ENCODE measurements at regions not wholly inside any gene's neighbourhood (a gene's known extent, or its start where the extent isn't known, plus 50 kb on each side); places are given as distances from the start of the nearest gene placed in this dataset.

DNA sequence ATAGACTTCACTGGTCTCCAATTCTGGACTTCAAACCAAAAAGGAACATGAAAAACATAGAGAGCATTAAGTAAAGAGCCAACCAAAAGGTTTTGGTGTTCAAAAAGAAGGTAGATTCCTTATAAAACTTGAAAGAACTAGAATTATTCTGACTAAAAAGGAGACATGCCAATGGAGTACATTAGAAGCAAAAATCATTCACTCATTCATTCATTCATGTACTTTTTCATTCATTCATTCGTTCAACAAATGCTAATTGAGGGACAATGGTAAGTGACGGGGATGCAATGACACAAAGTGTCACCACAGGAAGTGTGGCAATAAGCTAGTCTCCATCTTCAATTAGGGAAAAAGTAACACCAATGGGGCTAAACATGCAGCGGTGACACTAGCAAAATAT, 181.0 kb upstream of the ATP11B start:
- no peak for DNase-seq (ENCODE audit: low read depth in 3 of 3, low spot score in 1 of 3)

DNA sequence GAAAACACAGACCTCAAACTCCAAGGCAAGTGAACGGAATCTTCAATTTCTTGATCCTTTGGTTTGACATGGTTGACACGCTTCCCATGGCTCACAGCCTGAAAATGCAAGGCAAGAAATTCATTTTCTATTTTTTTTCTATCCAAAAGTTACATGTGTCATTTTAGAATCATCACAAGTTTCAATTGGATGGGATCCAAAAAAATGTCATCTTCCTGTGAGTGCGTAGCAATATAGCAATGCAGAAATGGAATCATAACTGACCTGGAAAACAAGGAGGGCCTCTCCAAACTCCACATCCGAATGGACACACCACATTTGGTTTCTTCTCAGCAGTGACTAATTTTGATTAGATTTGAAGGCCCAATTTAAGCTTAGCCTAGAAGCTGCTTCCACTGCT, 175.8 kb upstream of the ATP11B start:
- DNase-seq (ENCODE audit: low read depth in 3 of 3, low spot score in 1 of 3) = no peak

DNA sequence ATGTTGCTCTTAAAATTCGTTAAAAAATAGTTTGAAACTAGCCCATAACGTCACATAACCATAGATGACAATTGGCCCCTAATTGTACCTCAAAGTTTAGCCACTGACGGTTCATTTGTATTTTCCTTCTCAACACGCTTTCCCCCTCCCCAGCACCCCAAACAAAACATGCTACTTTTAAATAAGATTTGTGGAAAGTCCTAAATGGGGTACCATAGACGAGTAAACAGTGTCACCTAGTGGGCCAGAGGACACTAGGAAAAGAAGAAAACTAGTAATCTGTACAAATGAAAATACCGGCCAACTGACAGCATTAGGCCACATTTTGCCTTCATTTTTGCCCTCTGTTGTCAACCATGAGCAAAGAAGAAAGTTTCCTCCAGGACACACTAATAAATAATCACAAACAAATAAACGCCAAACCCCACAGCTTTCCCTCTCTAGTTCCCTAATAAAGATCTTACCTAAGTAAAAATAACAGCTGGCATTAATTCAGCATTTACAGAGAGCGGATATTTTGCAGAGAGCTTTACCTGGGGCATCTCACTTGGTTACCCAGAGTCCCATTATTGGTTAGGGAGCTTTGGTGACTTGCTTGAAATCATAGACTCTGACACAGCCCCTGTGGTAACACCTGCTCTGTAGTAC, 175.1 kb upstream of the ATP11B start:
- DNase-seq (ENCODE audit: low read depth in 3 of 3, low spot score in 1 of 3) = no peak

DNA sequence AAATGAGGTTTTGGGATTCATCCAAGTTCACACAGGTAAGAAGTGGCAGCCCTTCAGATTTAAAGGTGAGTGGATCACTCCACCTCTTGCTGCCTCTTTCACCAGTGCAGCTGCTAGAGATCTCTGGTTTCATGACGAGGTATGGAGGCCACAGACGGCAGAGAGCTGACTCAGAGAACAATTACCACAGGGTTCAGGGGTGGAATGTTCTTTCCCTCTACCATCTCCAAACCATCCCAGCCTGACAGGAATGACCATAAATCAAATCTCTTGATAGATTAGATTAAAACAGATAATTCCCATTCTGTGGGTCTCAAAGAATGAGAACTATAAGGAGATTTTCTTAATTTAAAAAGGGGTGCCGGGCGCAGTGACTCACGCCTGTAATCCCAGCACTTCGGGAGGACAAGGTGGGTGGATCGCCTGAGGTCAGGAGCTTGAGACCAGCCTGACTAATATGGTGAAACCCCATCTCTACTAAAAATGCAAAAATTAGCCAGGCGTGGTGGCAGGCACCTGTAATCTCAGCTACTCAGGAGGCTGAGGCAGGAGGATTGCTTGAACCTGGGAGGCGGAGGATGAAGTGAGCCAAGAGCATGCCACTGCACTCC, 174.2 kb upstream of the ATP11B start:
- DNase-seq (ENCODE audit: low read depth in 3 of 3, low spot score in 1 of 3) = no peak

DNA sequence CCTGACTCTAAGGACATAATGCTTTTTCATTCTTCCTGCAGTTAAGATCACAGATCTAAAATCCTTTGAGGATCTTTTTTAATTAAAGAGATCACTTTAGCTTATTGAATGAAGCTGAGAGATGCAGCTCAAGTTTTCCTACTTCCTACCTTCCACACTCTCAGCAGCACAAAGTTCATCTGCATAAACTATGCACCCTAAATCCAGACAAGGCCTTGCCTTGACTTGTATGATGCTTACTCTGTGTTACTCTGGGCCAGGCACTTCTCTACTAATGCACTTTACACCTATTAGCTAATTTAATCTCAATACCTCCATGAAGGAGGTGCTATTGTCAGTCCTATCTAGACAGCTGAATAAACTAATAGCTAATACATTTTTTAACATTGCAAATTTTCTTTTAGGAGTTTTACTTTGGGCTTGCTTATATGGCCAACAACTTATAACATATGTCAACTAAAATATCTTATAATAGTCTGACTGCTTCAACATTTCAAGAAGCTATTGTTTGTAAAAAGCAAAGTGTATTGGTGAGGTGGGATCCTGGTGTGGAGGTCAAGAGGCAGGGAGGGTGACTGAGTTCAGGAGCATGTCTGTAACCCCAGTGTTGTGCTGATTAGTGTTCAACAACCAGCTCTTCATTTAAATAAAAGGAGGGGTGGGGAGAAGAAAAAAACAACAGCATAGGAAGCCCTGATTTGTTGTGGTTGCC, 172.4 kb upstream of the ATP11B start:
- DNase-seq (ENCODE audit: low read depth in 3 of 3, low spot score in 1 of 3) = no peak

DNA sequence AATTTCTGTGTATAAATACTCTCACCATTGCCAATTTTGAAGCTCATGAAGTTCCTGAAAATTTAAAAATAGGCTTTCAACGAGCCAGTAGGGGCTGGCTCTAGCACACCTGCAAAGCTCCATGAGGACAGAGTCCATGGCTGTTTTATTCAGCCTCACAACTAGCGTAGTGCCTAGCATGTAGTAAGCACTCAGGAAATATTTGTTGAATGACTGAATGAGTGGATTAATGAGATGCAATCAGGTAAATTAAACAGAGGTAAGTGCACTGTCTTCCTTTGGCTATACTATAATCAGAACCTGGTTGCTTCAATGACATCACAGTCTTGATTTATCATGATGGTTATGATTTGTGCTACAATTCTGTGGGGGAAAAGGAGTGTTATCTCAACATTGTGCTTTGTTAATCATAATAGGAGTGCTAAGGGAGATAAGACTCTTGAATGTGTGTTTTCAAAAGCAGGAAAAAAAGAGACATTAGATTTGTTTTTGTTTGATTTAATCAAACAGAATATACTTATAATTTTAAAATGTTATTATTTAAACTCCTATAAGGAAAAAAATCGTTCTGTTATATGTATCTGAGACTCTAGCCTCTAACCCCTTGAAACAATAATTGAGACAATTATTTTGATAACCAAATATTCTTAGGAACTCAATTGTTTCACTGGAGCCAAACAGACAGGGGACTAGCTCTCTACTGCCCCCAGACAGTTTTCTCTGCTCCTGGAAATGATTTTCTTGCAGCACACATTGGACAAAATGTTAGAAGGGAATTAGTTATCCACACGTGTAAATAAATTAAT, 171.7 kb upstream of the ATP11B start:
- DNase-seq (ENCODE audit: low read depth in 3 of 3, low spot score in 1 of 3) = no peak

DNA sequence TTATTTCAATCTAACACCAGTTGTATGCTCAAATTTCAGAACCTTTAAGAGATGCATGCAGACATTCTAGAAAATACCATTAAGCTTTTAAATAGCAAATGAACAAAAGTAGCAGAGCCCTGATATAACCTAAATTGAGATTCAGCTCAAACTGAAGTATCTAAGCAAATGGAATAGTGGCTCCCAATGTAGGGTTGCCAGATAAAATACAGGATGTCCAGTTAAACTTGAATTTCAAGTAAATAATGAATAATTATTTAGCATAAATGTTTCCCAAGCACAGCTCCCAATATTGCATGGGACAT, 171.1 kb upstream of the ATP11B start:
- DNase-seq (ENCODE audit: low read depth in 3 of 3, low spot score in 1 of 3) = no peak

DNA sequence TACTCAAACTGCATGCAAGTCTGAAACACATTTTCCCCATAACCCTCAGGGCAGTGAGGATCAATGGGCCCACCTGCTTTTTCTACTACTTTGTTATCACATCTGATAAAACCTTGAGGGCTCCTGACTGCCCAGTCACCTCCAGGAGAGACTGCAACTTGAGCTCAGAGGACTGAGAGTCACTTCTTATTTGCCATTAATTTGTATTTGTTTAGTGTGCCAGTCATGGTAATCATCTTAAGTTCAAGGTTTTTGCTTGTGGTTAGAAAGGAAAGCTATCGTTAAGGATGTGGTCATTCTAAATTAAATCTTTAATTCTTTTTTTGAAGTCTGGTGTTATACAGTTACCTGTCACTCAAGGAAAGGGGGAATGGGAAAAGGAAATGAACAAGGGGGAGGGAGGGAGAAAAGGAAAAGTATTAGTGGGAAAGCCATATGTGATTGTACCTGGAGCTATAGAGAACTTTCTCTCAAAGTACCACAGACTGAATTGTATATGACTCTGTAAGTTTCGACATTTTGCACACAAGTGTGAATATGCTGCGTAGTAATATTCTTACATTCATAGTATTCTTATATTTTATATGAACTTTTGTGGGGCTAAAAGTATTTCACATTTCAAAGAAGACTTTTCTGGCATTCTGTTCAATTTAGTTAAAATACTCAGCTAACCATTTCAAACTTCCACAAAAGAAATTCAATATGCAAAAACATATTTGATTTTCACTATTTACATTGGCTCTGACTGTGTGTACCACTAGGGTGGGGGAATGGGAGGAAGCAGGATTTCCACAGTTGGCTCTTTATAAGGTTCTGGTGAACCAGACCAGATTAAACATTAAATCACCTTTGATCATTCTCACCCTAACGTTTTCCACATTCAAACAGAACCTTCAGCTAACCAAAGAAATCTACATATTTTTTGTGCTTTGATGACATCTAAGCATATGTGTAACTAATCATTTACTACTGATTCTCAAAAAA, 166.5 kb upstream of the ATP11B start:
- no peak for DNase-seq (ENCODE audit: low read depth in 3 of 3, low spot score in 1 of 3)

DNA sequence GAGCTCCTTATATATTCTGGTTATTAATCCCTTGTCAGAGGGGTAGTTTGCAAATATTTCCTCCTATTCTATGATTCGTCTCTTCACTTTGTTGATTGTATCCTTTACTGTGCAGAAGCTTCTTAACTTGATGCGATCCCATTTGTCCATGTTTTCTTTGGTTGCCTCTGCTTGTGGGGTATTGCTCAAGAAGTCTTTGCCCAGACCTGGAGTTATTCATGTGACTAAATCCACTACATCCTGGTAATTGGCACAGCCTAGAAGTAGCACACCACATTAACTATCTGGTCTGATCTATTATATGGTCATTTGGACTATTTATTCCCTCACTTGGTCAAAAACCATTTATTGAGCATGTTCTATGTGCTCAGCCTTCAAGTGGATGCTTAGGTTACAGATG, 164.8 kb upstream of the ATP11B start:
- no peak for DNase-seq (ENCODE audit: low read depth in 3 of 3, low spot score in 1 of 3)

DNA sequence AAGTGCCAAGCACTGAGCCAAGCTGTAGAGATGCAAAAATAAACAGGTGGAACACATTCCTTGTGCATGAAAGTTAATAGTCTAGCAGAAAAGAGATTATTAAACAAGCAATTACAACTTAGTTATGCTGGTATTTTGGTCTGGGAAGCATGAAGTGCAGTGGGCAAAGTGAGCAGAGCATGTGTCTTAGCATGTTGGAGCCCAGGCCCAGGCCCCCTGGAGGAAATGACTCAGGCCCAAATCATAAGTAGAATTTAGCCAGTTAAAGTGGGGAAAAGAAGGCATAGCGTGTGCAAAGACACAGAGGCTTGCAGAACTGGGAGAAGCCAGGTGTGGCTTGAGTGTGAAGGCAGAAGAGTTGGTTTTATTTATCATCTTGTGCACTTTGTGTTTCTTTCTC, 163.8 kb upstream of the ATP11B start:
- no peak for DNase-seq (ENCODE audit: low read depth in 3 of 3, low spot score in 1 of 3)

DNA sequence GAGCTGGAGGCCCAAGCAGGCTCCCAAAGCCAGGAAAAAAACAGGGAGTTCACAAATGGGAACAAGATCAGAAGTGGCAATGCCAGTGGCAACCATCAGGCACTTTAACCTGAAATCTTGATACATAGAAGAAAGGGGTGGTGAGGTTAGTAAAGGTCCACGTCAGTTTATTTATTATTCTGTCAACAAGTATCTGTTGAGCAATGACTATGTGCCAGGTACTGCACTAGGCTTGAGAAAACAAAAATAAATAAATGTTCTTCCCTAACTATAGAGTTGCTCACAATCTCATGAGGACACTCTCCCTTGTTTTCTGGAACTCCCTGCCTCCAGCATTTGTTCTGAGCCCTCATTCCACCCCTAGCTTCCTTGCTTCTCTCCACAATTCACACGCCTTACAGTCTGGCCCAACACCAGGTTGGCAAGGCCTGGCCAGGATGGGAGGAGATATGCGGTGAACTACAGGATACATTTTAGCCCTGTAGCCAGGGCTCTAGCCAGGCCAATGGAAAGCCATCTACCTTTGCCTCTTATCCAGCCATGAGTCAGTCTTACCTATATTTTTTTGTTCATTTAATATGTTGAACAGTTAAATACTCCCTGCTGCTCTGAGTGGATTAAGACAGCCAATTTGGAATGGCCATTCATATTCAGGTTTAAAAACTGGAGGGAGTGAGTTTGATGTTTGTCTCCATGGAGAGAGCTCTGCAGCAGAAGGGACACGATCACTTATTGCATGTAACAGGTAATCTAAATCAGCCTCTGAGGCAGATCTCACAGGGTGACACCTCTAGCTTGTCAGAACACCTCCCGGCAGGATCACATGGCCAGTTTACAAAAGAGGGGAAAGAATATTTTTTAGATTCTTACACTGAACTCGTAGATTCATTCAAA, 161.9 kb upstream of the ATP11B start:
- no peak for DNase-seq (ENCODE audit: low read depth in 3 of 3, low spot score in 1 of 3)

DNA sequence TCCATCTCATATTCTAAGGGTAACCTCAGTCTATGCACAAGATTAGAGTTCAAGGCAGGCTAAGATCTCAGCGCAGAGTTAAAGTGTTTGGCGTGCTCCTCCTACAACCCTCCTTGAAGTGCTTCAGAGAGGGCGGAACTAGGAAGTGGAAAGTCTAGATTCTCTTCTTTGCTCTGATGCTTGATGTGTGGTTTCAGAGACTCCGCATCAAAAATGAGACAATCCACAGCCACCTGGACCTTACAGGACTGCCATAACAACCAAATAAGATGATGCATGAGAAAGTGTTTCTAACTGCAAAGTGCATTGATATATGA, 161.3 kb upstream of the ATP11B start:
- DNase-seq (ENCODE audit: low read depth in 3 of 3, low spot score in 1 of 3) = no peak

DNA sequence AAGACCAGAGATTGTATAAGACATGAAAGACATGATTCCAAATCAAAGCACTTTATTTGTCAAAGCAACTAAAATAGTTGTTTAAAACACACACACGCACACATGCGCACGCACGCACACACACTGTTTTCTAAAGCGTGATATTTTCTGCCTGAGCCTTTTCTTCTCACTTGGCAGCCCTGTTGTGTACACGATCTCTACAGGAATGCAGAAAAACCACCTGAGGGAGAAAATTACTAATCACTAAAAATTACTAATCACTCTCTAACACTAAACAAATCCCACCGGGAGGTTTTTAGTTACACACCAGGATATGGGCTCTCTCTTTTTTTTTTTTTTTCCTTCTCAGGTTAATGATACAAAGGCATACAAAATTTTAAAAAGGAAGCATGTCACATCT, 160.1 kb upstream of the ATP11B start:
- DNase-seq (ENCODE audit: low read depth in 3 of 3, low spot score in 1 of 3) = no peak

DNA sequence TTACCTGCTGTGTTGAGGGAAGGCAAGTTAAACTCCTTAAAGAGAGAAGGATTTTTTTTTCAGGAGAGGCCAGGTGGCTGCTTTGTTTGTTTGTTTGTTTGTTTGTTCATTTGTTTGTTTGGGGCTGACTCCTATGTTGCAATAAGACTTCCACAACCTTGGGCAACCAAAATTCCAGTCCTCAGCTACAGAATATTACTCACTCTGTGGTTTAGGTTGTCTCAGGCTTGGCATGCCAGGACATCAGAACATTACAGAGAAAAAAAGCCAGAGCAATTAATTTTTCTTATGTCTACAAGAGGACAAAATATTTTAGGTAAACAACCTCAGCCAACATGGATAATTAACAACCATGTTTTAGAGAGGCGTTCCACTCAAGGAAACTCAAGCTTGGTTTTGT, 156.7 kb upstream of the ATP11B start:
- DNase-seq (ENCODE audit: low read depth in 3 of 3, low spot score in 1 of 3) = no peak

DNA sequence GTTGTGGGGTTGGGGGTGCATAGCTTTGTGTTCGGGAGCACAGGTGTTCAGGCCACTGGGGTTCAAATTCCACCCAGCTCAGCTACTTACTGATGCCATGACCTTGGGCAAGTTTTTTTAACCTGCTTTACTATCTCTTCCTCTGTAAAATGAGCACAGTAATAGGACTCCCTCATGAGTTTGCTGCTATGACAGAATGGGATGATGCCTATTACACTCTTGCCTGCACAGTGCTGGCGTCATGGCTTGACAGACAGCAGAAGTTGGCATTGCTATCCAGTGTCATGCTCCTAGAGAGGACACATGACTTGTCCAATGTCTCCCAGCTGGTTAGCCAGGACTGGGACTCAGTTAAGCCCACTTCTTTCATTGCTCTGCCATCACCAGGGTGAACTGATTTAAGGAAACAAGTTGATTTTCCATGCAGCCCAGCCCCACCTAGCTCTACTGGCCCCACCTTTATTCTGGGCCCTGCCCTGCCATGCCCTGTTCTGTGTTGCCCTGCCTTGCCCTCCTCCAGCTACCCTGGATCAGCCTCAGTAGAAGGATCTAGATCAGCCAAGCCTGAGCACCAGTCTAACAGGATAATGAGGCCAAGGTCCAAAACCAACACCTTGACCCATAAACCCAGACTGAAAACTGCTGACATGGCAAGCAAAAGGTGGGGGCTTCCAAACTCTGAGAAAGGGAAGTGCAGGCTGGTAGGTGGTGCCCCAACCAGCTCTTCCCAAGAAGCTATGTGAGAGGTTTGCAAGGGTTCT, 155.8 kb upstream of the ATP11B start:
- no peak for DNase-seq (ENCODE audit: low read depth in 3 of 3, low spot score in 1 of 3)

DNA sequence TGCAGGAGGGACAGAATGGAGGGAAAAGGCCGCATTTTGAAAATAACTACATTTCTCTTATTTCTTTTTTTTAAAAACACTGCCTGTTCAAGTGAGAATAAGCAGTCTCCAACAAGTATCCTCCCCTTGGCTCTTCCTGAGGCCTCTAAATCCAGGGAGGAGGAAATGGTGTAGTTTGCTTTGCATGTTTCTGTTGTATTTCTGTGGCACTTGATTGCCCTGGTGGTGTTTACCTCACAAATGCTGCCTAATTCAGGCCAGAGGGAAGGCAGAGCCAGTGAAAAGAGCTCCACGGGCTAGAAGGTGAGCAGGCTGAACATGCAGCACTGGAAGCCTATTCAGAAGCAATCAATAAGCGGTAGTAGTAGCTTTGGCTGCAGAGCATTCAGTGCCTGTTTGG, 149.3 kb upstream of the ATP11B start:
- DNase-seq (ENCODE audit: low read depth in 3 of 3, low spot score in 1 of 3) = no peak

DNA sequence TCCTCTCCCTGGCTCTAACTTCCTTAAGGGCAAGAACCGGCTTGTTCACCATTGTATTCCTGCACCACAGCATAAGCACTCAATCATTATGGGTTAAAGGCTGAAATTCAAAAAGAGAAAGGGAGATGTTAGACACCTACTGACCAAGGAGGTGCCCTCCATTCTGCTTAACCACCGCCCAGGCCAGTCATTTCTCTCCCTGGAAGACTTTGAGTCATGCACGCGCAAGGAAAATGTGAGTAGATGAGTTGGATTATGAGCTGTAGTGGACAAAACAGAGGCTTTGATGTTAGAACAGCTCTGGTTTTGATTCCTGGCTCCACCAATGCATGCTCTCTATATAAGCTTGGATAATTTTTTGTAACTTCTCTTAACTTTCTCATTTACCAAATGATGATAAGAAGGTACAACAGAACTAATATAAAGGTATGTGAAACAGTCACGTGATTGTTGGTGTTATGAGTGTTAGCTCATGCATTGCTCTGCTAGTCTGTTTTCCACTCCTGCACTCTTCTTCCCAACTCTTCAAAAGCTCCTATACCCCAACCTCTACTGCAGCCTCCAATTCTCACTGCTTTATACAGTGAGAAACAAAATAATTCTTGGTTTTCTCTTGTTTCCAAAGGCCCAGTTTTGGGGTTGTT, 148.4 kb upstream of the ATP11B start:
- no peak for DNase-seq (ENCODE audit: low read depth in 3 of 3, low spot score in 1 of 3)

DNA sequence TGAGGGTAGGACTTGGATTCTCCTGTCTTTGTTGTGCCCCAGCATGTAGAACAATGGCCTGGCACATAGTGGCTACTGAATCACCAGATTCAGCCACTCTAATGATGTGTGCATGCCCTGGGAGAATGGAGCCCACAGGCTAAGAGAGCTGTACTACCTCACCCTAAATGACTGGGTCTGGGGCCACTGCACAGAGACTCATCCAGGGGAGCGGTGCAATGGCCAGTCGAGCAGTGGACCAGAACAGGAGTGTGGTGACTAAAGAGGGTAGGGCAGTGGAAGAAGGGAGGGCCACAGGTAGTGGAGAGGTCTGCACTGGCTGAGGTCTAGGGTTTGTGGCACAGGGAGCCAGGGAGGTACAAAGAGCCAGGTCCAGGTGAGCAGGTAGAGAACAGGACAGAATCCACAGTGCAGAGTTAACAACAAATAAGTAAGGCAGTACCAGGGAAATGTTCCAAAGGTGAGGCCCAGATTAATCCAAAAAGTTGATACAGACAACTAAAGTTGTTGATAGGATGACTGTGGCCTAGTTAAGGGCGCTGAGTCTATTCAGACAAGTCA, 142.7 kb upstream of the ATP11B start:
- no peak for DNase-seq (ENCODE audit: low read depth in 3 of 3, low spot score in 1 of 3)

DNA sequence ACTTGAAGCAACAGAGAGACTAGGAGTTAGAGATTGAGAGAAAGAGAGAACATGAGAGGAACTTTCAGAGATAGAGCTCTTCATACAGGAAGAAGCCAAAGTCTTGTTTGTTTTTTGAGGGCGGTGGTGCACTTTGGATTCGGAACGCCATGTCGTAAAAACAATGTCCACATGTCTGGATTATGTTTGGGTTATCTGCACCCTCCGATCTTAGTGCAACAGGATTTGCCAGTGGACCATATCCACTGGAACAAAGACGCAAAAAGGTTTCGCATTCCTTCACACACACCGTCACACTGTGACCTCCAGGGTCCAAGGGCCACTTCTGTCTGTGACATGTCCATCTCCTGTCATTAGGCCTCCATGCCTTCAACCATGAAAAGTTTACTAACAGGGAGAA, 141.8 kb upstream of the ATP11B start:
- no peak for DNase-seq (ENCODE audit: low read depth in 3 of 3, low spot score in 1 of 3)
